ENCODE measurements at regions not wholly inside any gene's neighbourhood (a gene's known extent, or its start where the extent isn't known, plus 50 kb on each side); places are given as distances from the start of the nearest gene placed in this dataset.

GRCh38 chr2:10981941-10982431 lies 70.3 kb downstream of the KCNF1 start:
- no peak for TF ChIP-seq POLR2A (IDR thresholded peaks at IDR 0.05; ENCODE audit: low read length)
- TF ChIP-seq GATA1 (IDR thresholded peaks at IDR 0.05; ENCODE audit: low read depth, low read length) = no peak

Measured in erythroblast (primary cell).